WERI-Rb-1 (cell line): ENCODE measurements at regions not wholly inside any gene's neighbourhood (a gene's known extent, or its start where the extent isn't known, plus 50 kb on each side); places are given as distances from the start of the nearest gene placed in this dataset.

ENCODE experiments used
- DNase-seq: peaks from one replicate; pipeline ENCODE4 v3.0.0-alpha.2; 2020
- H3K27ac ChIP-seq: fragments of 250-450 bp; sonication (Bioruptor Pico); 2 replicates; pipeline ENCODE4 v1.5.1; 2020; ENCODE audit warnings: mild to moderate bottlenecking, moderate library complexity
- H3K27me3 ChIP-seq: fragments of 250-450 bp; sonication (Bioruptor Pico); 2 replicates; pipeline ENCODE4 v1.5.1; 2021; ENCODE audit warnings: mild to moderate bottlenecking, low read depth, moderate library complexity; ENCODE audit not compliant: insufficient read depth, severe bottlenecking
- H3K36me3 ChIP-seq: fragments of 250-450 bp; sonication (Bioruptor Pico); 2 replicates; pipeline ENCODE4 v1.5.1; 2020; ENCODE audit warnings: mild to moderate bottlenecking, moderate library complexity
- H3K4me3 ChIP-seq: 2 replicates; pipeline ENCODE4 v1.5.1; 2011; ENCODE audit warnings: low read depth, mild to moderate bottlenecking, control low read depth, low read length
- H3K9me3 ChIP-seq: fragments of 250-450 bp; sonication (Bioruptor Pico); 2 replicates; pipeline ENCODE4 v1.5.1; 2021; ENCODE audit warnings: mild to moderate bottlenecking, moderate library complexity; ENCODE audit not compliant: severe bottlenecking
- TF ChIP-seq, protein P1 (sequence below): IDR thresholded peaks from 2 replicates; pipeline ENCODE4 v1.5.1; 2011; ENCODE audit warnings: low read depth, mild to moderate bottlenecking, control low read depth, inconsistent platforms, low read length

- Histone ChIP-seq H3K27ac (no peak overlapping the region), H3K36me3 (no peaks in the 10 kb centered on the region), H3K4me3 (no peak overlapping the region), H3K27me3 (no peaks in the 10 kb centered on the region), H3K9me3 (no peaks in the 10 kb centered on the region)
- TF ChIP-seq, protein P1, sequence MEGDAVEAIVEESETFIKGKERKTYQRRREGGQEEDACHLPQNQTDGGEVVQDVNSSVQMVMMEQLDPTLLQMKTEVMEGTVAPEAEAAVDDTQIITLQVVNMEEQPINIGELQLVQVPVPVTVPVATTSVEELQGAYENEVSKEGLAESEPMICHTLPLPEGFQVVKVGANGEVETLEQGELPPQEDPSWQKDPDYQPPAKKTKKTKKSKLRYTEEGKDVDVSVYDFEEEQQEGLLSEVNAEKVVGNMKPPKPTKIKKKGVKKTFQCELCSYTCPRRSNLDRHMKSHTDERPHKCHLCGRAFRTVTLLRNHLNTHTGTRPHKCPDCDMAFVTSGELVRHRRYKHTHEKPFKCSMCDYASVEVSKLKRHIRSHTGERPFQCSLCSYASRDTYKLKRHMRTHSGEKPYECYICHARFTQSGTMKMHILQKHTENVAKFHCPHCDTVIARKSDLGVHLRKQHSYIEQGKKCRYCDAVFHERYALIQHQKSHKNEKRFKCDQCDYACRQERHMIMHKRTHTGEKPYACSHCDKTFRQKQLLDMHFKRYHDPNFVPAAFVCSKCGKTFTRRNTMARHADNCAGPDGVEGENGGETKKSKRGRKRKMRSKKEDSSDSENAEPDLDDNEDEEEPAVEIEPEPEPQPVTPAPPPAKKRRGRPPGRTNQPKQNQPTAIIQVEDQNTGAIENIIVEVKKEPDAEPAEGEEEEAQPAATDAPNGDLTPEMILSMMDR: no peak
- no peak for DNase-seq
Measured at GRCh38 chr1:239067480-239067879, 318.9 kb upstream of the CHRM3 start.

DNA sequence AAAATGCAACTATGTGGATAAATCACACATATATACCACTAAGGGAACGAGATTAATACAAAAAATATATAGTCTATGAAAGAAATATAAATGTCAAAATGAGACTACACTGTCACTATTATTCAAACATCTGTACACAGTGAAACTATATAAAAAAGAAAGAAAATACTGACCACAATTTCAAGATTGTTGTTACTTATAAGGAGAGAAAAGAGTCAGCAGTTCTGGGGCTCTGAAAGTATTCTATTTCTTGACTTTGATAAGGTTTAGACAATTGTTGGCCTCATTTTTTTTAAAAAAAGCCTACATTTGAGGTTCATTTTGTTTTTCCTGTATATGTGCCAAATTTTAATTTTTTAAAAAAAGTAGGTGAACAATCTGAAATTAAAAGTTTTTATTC is 319.3 kb upstream of the CHRM3 start:
- no peak overlapping the region for H3K27ac ChIP-seq
- no peaks in the 10 kb centered on the region for H3K36me3 ChIP-seq
- no peaks in the 10 kb centered on the region for H3K9me3 ChIP-seq
- H3K27me3 ChIP-seq: no peaks in the 10 kb centered on the region
- no peak for DNase-seq
- TF ChIP-seq, protein P1: no peak
- H3K4me3 ChIP-seq: no peak overlapping the region

DNA sequence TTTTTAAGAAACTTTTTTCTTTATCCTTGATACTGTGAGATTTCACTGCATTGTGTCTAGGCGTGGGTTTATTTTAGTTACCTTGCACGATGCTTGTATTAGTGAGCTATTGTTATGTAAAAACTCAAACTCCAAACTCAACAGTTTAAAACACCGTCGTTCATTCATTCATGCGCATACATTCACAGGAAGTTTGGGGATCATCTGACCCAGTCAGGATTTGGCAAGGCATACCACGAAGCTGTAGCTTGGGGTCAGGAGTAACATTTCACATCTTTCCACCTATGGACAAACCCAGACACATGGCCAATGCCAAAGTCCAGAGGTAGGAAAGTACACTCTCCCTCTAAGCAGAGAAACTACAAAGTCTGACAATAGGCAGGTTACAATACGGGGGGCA is 324.6 kb upstream of the CHRM3 start:
- no peak for DNase-seq
- H3K4me3 ChIP-seq: no peak overlapping the region
- TF ChIP-seq, protein P1: no peak
- H3K9me3 ChIP-seq: no peaks in the 10 kb centered on the region
- H3K36me3 ChIP-seq: no peaks in the 10 kb centered on the region
- no peak overlapping the region for H3K27ac ChIP-seq
- no peaks in the 10 kb centered on the region for H3K27me3 ChIP-seq

GRCh38 chr1:239058190-239058589 is 328.2 kb upstream of the CHRM3 start:
- no peak overlapping the region for H3K4me3 ChIP-seq
- peaks cover 3% of the 10 kb centered on the region for H3K9me3 ChIP-seq
- peak; percentile 16 for DNase-seq
- no peaks in the 10 kb centered on the region for H3K27me3 ChIP-seq
- TF ChIP-seq, protein P1: no peak
- H3K36me3 ChIP-seq: no peaks in the 10 kb centered on the region
- H3K27ac ChIP-seq: no peak overlapping the region

DNA sequence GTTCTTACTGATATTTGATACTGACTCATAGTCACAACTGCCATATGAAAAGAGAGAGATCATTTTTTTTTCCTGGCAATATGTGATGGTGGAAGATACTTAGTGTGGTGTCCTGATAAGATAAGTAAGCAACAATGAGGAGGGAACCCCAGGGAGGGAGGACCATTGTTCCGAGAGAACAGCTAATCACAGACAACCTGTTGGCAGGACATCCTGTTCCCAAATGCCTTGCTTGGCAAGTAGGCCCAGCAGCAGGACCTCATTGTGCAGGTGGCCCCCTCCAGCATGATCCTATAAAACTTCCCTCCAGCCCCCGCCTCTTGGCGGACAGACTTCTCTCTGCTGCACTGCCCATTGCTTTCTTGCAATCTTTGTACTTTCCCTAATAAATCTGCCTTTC is 329.4 kb upstream of the CHRM3 start:
- peaks cover 3% of the 10 kb centered on the region for H3K9me3 ChIP-seq
- H3K4me3 ChIP-seq: no peak overlapping the region
- TF ChIP-seq, protein P1: no peak
- H3K36me3 ChIP-seq: no peaks in the 10 kb centered on the region
- H3K27me3 ChIP-seq: no peaks in the 10 kb centered on the region
- no peak overlapping the region for H3K27ac ChIP-seq
- no peak for DNase-seq

GRCh38 chr1:239053279-239053678 is 333.1 kb upstream of the CHRM3 start:
- Histone ChIP-seq H3K27ac (no peak overlapping the region), H3K4me3 (no peak overlapping the region), H3K9me3 (peaks cover 3% of the 10 kb centered on the region), H3K27me3 (no peaks in the 10 kb centered on the region), H3K36me3 (no peaks in the 10 kb centered on the region)
- TF ChIP-seq, protein P1: no peak
- DNase-seq: no peak
